ENCODE measurements at regions not wholly inside any gene's neighbourhood (a gene's known extent, or its start where the extent isn't known, plus 50 kb on each side); places are given as distances from the start of the nearest gene placed in this dataset.

DNA sequence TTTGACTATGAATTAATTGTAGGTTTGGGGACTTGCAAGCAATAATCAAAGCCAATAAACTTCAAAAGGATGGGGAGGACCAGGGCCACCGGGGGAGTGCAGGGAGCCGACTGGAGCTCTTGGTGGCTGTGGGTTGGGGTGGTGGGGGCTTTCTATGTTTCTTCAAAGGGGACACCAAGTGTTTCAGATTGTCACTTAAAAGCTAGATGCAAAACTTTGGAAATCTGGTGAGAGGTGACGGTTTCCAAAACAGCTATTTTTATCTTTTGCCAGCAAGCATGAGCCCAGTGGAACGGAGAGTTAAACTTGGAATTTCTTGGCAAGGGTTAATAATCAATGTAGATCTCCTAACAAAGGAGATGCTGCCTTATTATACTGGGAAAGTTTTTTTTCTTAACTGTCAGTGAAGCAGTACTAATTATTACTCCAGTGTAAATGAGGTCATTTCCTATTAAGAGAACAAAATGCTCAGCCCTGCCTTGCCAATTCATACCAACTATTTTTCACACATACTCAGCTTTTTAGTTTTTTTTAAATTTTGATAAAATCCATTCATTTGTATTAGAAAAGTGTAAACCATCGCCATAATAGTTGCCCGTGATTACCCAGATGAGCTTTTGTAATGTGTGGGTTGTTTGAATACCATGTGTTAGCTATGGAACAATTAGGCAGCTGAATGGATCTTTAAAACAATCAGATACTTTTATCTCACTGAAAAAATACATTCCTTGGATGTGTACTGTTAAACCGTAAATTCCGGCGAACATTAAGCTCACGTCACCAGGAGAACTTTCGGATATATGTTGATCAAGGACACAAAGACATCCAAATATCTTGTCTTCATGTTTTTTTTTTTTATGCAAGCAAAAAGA lies 95.9 kb upstream of the ZNF536 start:
- Histone ChIP-seq H3K4me3 (no peak overlapping the region), H3K27ac (no peak overlapping the region), H3K36me3 (replicated peaks in 1 of 2) (no peaks in the 10 kb centered on the region), H3K4me1 (replicated peaks in 1 of 2) (no peaks in the 10 kb centered on the region), H3K27me3 (no peaks in the 10 kb centered on the region), H3K9me3 (replicated peaks in 1 of 3) (no peaks in the 10 kb centered on the region)
- TF ChIP-seq POLR2A (IDR thresholded peaks at IDR 0.05), result no peak
- TF ChIP-seq, protein P1, sequence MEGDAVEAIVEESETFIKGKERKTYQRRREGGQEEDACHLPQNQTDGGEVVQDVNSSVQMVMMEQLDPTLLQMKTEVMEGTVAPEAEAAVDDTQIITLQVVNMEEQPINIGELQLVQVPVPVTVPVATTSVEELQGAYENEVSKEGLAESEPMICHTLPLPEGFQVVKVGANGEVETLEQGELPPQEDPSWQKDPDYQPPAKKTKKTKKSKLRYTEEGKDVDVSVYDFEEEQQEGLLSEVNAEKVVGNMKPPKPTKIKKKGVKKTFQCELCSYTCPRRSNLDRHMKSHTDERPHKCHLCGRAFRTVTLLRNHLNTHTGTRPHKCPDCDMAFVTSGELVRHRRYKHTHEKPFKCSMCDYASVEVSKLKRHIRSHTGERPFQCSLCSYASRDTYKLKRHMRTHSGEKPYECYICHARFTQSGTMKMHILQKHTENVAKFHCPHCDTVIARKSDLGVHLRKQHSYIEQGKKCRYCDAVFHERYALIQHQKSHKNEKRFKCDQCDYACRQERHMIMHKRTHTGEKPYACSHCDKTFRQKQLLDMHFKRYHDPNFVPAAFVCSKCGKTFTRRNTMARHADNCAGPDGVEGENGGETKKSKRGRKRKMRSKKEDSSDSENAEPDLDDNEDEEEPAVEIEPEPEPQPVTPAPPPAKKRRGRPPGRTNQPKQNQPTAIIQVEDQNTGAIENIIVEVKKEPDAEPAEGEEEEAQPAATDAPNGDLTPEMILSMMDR (IDR thresholded peaks at IDR 0.05), result no peak
- intact Hi-C loops (cut with DNase I), result no loop called here
- no peak for DNase-seq
- 70 to 84% (median 72%) methylated on average over 11 of the region's 11 CpGs for WGBS, 4 donors

- Histone ChIP-seq H3K27ac (no peak overlapping the region), H3K4me1 (replicated peaks in 1 of 2) (no peaks in the 10 kb centered on the region), H3K27me3 (no peaks in the 10 kb centered on the region), H3K36me3 (replicated peaks in 1 of 2) (no peaks in the 10 kb centered on the region), H3K9me3 (replicated peaks in 1 of 3) (no peaks in the 10 kb centered on the region), H3K4me3 (no peak overlapping the region)
- no peak for DNase-seq
- WGBS, 4 donors, result 72 to 83% (median 79%) methylated on average over 3 of the region's 3 CpGs
- TF ChIP-seq POLR2A (IDR thresholded peaks at IDR 0.05), result no peak
- TF ChIP-seq, protein P1 (IDR thresholded peaks at IDR 0.05), result no peak
- intact Hi-C loops (cut with DNase I), result no loop called here
Measured at GRCh38 chr19:30276883-30277280, 95.3 kb upstream of the ZNF536 start.

DNA sequence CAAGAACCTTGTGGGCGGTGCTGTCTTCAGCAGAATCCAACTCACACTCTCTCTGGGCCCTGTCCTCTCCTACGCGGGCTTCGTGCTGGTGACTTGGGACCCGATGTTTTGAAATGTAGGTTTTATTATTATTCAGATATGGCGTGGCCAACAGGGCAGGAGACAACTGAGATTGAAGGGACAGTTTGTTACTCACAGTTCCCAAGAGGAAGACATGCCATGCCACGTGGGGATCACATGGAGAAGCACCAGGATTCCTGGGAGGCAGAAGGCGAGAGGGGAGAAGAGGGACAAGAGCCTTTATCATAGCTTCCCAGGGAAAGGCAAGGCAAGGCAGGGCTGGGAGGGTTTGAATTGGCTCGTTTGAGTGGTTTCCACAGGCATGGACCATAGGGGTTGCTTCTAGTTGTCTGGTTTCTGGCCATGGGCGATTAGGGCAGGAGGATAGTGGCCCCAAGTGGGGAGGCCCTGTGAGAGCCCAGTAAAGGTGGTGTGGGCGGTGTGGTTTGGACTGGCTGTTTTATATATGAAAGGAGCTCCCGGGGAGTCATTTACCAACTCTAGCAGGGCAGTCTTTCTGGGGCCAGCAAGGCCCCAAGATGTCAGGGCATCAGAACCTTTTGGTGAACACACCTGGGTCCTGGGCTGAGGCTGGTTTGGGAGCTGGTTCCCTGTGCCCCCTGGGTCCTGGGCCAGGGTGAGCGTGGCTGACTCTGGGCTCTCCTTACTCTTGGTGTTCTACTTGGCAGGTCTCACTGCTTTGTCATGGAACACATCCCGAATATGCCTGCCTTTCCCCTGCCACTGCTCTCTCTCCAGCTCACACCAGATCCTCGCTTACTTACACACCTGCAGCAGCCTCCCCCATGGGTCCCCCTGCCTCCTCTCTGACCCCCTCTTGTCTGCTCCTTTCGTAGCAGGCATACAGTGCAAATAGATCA lies 94.0 kb upstream of the ZNF536 start:
- Histone ChIP-seq H3K27me3 (no peaks in the 10 kb centered on the region), H3K9me3 (replicated peaks in 1 of 3) (no peaks in the 10 kb centered on the region), H3K36me3 (replicated peaks in 1 of 2) (no peaks in the 10 kb centered on the region), H3K27ac (no peak overlapping the region), H3K4me3 (no peak overlapping the region), H3K4me1 (replicated peaks in 1 of 2) (no peaks in the 10 kb centered on the region)
- TF ChIP-seq POLR2A (IDR thresholded peaks at IDR 0.05), result no peak
- TF ChIP-seq, protein P1 (IDR thresholded peaks at IDR 0.05), result no peak
- no peak for DNase-seq
- intact Hi-C loops (cut with DNase I), result no loop called here
- WGBS, 4 donors, result 87 to 90% (median 89%) methylated on average over 15 to 16 of the region's 16 CpGs

DNA sequence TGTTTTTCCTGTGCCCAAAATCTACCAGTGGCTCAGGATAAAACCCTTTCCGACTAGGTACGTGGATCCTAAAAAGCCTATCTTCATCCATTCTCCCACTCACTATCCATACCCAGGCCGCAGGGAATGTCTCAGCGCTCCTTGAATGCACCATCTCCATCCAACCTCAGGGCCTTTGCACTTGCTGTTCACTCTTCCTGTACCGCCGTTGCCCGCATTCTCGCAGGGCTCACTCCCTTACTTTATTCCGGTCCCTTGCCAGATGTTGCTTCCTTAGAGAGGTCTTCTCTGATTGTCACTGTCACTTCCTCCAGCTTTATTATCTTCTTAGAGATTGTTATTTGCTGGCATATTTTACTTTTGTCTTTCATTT lies 93.3 kb upstream of the ZNF536 start:
- TF ChIP-seq POLR2A (IDR thresholded peaks at IDR 0.05), result no peak
- TF ChIP-seq, protein P1 (IDR thresholded peaks at IDR 0.05), result no peak
- Histone ChIP-seq H3K9me3 (replicated peaks in 1 of 3) (no peaks in the 10 kb centered on the region), H3K27me3 (no peaks in the 10 kb centered on the region), H3K27ac (no peak overlapping the region), H3K4me3 (no peak overlapping the region), H3K4me1 (replicated peaks in 1 of 2) (no peaks in the 10 kb centered on the region), H3K36me3 (replicated peaks in 1 of 2) (no peaks in the 10 kb centered on the region)
- DNase-seq, result no peak
- 95 to 97% (median 96%) methylated on average over 9 of the region's 9 CpGs for WGBS, 4 donors
- intact Hi-C loops (cut with DNase I), result no loop called here
